HG03432 (cell line): ENCODE measurements at regions not wholly inside any gene's neighbourhood (a gene's known extent, or its start where the extent isn't known, plus 50 kb on each side); places are given as distances from the start of the nearest gene placed in this dataset.
"Not testable (repeated sequence)": the region's sequence is repeated elsewhere in the genome, so short reads cannot be mapped to it uniquely, and the experiment has no call there.

Experiments used
- ATAC-seq: cut with Tn5 transposase; IDR thresholded peaks from one replicate; pipeline ENCODE4 v1.9.1; 2021; ENCODE audit warnings: mild to moderate bottlenecking, moderate library complexity; ENCODE audit not compliant: unreplicated experiment

DNA sequence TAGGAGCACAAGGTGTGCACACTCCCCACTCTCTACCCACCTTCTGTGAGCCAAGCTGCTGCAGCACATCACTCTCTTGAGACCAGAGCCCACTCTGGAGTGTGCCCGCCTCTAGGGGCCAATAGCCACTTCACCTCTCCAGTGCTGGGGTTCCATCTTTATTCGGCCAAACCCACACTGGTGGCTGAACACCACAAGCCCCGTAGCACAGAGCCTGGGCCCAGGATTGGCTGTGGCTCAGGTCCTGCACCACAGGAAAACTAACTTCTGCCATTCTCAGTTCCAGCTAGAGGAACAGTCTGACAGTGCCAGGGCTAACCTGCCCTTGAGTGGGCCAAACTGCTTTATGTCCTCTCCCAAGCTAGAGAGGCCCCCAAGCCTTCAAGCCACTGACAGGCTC, 111.0 kb upstream of the TOX3 start:
- no peak for ATAC-seq

DNA sequence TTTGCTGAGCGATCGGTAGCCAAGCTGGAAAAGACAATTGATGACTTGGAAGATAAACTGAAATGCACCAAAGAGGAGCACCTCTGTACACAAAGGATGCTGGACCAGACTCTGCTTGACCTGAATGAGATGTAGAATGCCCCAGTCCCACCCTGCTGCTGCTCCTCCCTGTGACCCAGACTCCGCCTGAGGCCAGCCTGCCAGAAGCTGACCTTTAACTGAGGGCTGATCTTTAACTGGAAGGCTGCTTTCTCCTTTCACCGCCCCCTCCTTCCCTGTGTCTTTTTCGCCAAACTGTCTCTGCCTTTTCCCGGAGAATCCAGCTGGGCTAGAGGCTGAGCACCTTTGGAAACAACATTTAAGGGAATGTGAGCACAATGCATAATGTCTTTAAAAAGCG, 109.0 kb upstream of the TOX3 start:
- ATAC-seq = not testable (repeated sequence)

DNA sequence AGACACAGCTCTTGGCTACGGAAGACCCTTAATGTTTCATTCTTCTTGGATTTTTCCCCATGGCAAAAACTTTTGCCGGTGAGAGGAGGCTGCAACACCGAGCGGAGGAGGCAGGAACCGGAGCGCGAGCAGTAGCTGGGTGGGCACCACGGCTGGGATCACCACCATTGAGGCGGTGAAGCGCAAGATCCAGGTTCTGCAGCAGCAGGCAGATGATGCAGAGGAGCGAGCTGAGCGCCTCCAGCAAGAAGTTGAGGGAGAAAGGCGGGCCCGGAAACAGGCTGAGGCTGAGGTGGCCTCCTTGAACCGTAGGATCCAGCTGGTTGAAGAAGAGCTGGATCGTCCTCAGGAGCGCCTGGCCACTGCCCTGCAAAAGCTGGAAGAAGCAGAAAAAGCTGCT, 108.2 kb upstream of the TOX3 start:
- not testable (repeated sequence) for ATAC-seq

DNA sequence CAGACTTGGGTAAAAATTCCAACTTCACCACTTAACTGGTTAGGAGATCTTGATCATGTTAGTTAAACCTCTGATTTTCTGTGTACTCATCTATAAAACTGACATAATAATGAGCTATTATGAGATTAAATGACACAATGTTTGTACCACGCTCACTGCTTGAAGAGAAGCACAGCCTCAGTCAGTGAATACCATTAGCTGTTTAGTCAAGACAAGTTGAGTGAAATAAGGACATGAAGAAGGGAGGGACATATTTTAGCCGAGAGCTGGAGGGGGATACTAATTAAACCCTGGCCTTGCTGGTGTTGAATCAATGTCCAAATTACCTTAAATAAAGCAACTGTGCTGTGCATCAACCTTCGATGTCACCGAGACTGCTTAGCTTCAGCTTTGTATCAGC, 105.1 kb upstream of the TOX3 start:
- ATAC-seq = no peak

DNA sequence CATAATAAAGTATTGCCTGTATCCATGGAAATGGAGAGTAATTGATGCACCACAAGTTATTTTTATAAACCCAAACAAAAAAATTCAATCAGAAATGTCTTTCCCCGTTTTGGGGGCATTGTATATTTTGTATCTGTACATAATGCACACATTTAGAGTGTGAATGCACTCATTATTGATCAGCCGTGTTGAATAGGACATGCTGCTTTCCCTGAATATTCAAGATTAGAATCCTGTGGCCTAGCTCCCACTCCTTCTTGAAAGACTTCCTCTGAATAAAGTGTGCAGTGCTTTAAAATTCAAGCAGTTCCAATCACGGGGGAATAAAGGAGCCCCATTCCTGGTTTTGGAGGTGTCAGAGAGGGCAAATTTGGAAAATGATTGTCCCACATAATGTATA, 103.8 kb upstream of the TOX3 start:
- ATAC-seq = no peak

DNA sequence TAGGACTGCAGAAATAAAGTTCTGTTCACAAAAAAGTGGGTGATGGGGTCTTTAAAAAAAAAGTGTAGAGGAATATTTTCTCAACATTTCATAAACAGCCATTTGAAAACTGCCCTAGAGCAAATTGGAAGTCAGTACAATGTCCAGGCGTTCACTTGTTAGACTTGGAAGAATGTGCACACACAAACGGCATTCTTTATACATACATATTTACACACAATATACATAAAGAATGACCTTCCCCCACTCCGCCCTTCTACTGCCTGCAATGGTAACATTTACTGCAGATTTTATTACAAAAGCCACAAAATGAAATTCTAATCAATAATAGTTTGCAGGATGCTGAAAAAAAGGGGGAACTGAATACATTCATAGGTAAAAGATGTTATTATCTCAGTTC, 103.4 kb upstream of the TOX3 start:
- ATAC-seq = no peak

DNA sequence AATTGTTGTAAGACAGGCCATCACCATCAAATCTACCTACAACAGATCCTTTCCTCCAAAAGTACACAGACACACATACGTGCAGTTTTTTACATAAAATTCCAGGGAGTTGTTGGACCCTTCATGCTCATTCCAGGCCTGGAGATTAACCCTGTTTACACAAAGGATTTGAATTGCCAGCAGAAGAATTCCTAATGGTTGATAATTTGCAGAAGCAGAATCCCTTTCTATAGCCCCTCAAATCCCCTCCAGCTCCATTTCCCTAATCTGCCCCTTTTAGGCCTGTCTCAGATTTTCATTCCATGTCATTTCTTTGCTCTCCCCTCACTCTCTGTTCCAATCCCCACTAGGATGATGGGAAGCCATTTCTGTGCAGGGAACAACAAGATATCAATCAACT, 102.9 kb upstream of the TOX3 start:
- no peak for ATAC-seq

DNA sequence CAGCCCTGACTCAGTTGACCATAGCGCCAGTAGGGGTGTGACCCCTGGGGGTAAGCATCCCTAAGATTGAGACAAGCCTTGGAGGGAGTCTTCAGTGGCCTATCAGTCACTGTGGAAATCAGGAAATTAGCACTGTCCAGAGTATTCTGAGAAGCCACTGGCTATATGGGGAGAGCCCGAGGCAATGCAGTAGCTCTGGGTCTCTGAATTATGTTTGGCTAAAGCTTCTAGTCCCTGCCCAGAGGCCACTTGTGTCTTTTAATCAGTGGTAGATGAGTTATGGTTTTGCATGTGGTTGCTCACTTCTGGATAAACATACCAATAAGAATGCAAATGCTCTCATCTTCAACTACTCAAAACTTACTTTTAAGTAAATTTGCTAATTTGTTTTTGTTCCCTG, 100.6 kb upstream of the TOX3 start:
- ATAC-seq = no peak

DNA sequence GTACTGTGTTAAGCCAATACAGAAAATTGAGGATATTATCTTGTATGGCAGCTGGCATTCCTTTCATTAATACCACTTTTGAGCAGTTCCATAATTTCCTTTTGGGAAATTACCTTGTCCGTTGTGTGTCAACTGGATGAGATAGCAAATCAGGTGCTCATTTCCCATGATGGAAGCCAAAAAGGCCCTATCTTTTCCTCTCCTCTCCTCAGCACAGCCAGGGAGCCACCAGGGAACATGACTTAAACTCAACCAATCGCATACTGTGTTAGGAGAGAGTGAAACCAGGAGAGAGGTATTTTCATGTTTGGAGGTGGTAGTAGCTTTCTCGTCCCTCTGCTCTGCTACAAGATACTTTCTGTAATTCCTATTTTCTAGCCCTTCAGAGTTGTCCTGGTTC, 96.1 kb upstream of the TOX3 start:
- no peak for ATAC-seq

DNA sequence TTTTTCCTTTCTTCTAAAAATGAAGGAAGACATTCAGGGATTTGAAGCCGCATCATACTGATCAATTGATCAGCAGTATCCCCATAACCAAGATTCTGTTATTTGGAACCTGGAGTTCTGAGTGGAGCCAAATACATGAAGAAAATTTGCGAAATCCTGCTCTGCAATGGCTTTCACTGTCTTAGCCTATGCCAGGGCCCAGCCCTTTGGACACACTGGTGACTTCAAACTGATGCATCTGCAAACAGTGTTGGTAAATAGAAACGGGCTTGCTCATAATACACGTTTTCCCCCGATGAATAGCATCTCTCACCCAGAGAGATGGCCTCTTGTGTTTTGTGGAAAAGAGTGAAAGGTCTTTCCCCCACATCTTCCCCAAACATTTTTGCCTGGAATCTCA, 87.6 kb upstream of the TOX3 start:
- ATAC-seq = no peak

DNA sequence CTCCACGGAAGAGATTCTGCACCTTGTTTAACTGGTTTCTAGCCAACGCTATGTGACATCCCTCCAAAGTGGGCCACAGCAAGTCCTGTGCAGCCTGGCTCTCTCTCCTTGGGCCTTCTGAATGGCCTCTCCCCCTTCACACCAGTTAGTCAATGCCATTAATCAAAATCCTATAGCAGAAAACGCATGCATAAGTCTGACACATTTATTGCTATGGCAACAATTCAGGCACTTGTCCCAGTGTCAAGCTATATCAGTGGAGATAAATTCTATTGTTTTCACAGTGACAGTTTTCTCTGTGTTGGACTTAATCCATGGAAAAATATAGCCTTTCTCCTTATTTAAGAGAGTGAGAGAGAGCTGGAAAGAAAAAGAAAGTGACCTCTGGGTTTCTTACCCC, 87.2 kb upstream of the TOX3 start:
- no peak for ATAC-seq

DNA sequence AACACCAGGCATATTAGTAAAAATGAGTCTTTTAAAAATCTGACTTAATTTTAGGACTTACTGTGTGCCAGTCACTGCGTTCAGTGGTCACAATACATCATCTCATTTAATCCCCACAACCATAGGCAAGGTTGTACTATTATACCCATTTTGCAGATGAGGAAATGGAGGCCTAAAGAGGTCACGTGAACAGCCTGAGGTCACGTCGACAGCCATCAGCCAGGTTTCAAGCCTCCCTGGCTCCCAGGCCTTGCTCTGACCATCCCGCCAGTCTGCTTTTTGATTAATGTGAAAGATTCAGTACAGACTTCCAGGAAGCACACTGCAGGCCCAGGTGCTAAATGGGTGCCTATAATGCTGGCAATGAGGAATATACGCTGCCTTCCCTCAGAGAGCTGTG, 86.3 kb upstream of the TOX3 start:
- no peak for ATAC-seq

DNA sequence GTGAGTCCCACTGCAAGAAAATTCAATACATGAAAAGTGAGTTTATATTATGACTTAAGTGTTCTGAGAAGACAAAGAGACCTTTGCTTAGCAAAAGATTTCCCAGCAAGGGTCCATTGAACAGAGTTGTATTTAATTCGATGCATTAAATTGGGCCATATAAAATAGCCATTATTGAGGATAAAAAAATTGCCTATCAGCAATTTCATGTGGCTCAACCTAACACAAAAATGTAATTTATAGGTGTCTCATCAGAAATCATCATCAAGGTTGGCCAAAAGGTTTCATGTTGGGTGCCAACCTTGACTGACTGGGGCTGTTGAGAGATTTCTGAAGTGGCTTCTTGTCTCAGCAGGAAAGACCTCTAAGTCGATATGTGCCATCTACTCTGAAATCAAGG, 84.8 kb upstream of the TOX3 start:
- no peak for ATAC-seq

DNA sequence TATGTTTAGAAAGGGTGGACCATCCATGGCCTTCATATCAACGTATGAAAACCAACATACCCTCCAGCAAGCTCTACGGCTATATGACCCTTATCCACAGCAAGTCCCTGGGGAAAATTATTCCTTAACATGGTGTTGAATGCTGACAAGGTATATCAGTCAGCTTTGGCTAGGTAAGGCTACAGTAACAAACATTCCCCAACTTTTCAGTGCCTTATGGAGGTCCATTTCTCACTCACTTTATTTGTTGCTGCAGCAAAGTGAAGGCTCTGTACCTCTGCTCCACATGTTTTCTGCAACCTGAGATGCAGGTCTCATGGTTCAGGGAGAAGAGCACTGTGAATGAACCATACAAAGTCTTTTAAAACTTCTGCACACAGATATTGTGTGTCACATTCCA, 83.8 kb upstream of the TOX3 start:
- ATAC-seq = no peak

DNA sequence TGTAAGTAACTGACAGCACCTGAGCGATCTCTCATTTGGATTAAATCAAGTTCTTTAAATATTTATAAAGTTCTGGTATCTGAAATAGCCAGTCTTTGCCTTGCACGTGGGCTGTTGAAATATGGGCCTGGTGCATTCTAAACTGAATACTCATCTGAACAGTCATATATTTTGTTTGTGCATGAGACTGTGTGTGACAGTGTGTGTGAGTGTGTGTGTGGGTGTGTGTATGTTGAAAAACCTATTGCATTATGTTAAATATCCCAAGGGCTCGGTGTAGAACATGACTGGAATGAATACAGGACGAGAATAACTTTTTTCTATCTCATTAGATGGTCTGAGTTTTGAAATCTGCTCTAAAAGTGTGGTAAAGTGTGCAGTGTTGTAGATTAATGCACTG, 82.4 kb upstream of the TOX3 start:
- no peak for ATAC-seq

DNA sequence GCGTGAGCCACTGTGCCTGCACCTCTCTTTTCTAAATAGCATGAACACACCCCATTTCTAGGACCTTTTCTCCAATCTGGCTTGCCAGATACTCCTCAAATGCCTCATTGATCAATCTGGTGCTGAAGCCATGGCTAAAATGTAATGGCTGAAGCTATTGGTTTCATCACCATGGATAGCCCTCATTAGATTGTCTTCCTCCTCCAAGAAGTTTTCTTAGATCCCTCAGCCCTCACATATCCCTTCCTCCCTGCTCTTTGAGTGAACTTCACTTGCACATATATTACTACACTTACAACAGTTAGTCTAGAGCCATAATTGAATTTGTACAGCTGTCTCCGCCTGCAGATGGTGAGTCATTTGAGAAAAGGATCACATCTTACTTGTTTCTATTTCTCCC, 77.9 kb upstream of the TOX3 start:
- no peak for ATAC-seq

DNA sequence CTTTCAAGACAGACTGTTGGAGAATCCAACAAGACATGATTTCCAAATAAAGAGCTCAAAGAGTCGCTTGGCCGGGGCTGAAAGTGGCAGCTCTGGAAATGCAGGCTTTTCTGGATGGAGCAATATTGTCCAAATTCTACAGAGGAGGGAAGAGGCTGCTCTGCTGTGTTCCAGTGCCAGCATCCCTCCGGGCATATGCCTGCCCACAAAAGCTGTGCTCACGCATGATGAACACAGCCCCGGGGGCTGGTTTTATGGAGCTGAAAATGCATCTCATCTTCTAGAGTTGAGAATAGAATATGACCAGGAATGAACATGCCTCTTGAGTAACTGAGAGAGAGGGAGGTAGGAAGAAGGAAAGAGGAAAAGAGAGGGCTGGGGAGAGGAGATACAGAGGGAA, 74.7 kb upstream of the TOX3 start:
- no peak for ATAC-seq

DNA sequence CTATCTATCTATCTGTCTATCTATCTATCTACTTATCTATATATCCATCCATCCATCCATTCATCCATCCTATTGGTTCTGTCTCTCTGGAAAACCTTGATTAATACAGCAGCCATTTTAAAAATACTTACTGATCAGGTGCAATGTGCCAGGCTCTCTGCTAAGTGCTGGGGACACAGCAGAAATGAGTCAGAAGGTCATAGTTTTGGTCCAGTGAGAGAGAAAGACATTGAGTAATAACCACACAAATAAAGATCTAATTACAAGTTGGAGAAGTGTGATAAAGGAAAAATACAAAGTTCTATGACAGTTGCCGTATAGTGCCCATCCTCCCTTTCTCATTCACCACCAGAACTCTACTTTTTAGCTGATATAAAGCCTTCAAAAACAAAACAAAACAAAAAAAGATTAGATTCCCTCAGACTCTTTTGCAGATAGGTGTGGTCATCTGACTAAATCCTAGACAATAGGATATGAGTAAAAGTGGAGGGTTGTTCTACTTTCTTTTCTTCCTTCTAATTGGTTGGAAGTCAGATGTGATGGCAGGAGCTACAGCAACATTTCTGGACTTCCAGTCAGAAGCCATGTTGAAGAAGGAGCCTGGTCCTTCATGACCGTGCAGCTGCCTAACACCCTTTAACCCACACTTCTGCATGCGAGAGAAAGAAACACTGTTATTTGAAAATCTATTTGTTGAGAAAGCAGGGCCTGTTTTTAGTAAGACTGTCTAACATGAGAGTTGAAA, 72.0 kb upstream of the TOX3 start:
- no peak for ATAC-seq

DNA sequence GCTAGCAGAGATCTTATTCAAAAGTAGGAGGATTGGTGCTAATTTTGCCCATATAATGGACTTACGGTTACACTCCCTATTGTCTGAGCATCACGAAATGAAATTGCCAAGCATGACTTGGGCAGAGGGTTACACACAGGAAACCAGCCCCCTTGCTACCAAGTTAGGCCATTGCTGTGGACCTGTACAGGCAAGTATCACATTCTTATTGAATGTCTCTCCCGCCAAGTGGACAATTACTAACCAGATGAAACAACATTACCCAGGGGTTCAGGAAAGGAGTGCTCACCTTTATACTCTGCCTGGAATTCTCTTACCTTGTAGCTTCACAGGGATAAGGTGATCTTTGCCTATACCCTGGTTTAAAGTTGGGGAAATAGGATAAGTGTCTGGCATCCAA, 70.6 kb upstream of the TOX3 start:
- ATAC-seq = no peak

DNA sequence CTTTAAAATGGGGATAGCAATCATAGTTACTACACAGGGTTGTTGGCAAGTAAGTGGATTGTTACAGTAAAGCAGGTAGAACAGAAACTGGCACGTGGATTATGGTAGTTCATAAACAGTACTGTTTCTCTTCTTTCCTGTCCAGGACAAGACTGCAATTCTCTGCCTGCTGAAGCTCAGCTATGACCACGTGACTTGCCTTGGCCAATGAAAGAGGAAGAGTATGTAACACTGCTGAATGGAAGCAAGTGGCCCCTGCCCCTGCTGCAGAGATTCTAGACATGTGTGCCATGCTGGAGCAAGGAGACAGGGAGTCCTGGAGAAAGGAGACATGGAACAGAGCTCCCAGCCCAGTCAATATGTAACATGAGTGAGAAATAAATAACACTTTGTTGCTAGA, 66.6 kb upstream of the TOX3 start:
- ATAC-seq = no peak

DNA sequence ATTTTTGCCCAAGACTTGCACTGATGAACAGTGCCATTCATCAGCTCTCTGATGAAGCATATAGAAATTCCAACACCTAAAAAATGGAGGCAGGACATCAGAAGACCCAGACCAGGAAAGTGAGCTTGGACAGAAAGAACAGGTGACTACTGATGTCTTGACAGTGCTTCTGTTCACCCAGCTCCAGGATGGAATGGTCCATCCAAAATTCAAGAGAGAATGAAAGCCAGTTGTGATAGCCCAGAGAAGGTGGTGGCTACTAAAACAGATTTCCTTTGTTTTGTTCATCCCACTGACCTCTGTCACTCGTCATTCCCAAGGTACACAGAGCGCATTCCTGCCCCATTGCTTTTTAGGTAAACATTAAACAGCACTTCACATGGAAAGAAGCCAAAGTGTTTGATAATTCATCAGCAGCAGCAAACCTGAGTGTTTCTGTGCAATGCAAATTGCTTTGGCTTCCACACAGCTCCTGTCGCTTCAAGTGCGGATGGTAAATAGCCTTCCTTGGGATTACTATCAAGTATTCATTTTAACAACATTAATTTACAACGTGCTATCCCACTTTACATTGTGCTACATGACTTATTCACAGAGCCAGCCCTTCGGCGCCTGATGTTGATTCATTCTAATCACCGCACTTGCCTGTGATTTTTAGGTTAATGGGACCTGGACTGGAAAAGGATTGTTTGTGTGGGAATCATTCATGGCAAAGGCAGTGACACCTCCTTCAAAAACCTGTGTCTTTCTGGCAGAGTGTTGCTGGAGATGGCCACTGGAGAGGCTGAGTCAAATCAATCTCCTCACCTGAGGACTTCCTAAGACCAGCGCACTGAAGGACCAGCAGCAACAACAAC, 65.1 kb upstream of the TOX3 start:
- no peak for ATAC-seq

DNA sequence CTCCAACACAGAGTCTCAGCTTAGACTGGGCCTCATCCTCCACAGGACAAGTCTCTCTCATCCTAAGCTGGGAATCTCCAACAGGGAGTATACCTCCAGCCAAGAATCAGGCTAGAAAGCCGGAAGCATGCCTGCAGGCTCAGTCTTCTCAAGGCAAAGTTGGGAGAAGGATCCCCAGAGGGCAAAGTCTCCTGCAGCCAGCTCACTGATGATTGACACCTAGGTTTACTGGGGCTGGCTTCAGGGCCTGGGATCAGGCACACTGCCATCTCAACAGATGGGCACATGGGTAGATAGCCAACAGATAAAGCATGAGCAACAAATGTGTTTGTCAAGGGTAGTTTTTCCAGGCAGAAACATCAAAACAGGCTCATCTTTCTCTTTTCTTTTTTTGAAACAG, 56.1 kb upstream of the TOX3 start:
- ATAC-seq = no peak
